Peyer's patch (tissue), 4 donors: ENCODE measurements at regions not wholly inside any gene's neighbourhood (a gene's known extent, or its start where the extent isn't known, plus 50 kb on each side); places are given as distances from the start of the nearest gene placed in this dataset.

ENCODE experiments used
- CTCF ChIP-seq, 6 experiments: fragments of 450-650 bp in 4 of 6; fragments of 200-600 bp in 2 of 6; sonication (generic) in 1 of 6; IDR thresholded peaks; one replicate each; pipeline ENCODE4 v1.5.1; 2017 to 2019; ENCODE audit warnings: antibody characterized with exemption in 6 of 6, mild to moderate bottlenecking in 3 of 6, moderate library complexity in 1 of 6
- POLR2A ChIP-seq, 2 donors: fragments of 450-650 bp; IDR thresholded peaks; one replicate each; pipeline ENCODE4 v1.5.1; 2017; ENCODE audit warnings: antibody characterized with exemption in 2 of 2, mild to moderate bottlenecking in 2 of 2, moderate library complexity in 2 of 2

- TF ChIP-seq POLR2A (IDR thresholded peaks at IDR 0.05): no peak
- TF ChIP-seq CTCF (IDR thresholded peaks at IDR 0.05): no peak
Observed at GRCh38 chr11:123323568-123323967, 106.5 kb upstream of the GRAMD1B start.
